GM12878 (cell line): ENCODE measurements at regions not wholly inside any gene's neighbourhood (a gene's known extent, or its start where the extent isn't known, plus 50 kb on each side); places are given as distances from the start of the nearest gene placed in this dataset.

ENCODE experiments used
- CHD4 ChIP-seq: fragments of 200-600 bp; sonication (generic); IDR thresholded peaks from 2 replicates; pipeline ENCODE4 v1.6.1; 2016; ENCODE audit warnings: mild to moderate bottlenecking
- EZH2 ChIP-seq: IDR thresholded peaks from 2 replicates; pipeline ENCODE4 v1.6.1; 2012; ENCODE audit warnings: low read depth, mild to moderate bottlenecking, control low read depth, inconsistent platforms, low read length, borderline replicate concordance; ENCODE audit not compliant: control insufficient read depth
- HDGF ChIP-seq: fragments of 450-650 bp; IDR thresholded peaks from 2 replicates; pipeline ENCODE4 v1.6.1; 2016; ENCODE audit warnings: antibody characterized with exemption
- TF ChIP-seq, protein P1 (sequence below), 3 experiments: IDR thresholded peaks in 2 of 3; conservative IDR thresholded peaks in 1 of 3; 2 replicates each; pipeline ENCODE4 v1.5.1; 2011; ENCODE audit warnings: low read depth in 3 of 3, low read length in 3 of 3, mild to moderate bottlenecking in 3 of 3, control low read depth in 2 of 3, moderate library complexity in 2 of 3, inconsistent platforms in 1 of 3, mixed read lengths in 1 of 3; ENCODE audit not compliant: control insufficient read depth in 2 of 3, insufficient read depth in 1 of 3; ENCODE audit errors: extremely low read depth in 1 of 3
- TF ChIP-seq, protein P2 (sequence below): IDR thresholded peaks from 2 replicates; pipeline ENCODE4 v1.6.1; 2012; ENCODE audit warnings: mild to moderate bottlenecking, low read depth, low read length

DNA sequence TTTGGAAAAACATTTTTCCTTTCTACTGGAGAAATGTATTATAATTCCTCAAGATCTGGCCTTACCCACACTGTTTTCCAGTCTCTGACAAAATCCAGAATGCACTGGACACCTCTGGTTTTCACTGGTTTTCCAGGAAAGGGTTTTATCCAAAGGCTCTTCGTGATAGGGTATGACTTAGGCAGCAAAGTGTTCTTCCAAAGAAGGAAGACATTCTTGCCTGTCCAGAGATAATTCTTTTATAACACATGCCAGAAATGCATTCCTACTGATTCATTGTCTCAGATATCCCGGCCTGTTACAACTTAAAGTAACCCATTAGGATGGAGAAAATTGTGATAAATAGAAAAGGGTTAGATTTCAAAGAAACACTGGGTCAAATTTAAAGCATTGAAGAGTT is 2343.1 kb downstream of the PCDH7 start:
- TF ChIP-seq, protein P1, sequence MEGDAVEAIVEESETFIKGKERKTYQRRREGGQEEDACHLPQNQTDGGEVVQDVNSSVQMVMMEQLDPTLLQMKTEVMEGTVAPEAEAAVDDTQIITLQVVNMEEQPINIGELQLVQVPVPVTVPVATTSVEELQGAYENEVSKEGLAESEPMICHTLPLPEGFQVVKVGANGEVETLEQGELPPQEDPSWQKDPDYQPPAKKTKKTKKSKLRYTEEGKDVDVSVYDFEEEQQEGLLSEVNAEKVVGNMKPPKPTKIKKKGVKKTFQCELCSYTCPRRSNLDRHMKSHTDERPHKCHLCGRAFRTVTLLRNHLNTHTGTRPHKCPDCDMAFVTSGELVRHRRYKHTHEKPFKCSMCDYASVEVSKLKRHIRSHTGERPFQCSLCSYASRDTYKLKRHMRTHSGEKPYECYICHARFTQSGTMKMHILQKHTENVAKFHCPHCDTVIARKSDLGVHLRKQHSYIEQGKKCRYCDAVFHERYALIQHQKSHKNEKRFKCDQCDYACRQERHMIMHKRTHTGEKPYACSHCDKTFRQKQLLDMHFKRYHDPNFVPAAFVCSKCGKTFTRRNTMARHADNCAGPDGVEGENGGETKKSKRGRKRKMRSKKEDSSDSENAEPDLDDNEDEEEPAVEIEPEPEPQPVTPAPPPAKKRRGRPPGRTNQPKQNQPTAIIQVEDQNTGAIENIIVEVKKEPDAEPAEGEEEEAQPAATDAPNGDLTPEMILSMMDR (IDR thresholded peaks at IDR 0.05 in 2 of 3, conservative IDR thresholded peaks at IDR 0.05 in 1 of 3; ENCODE audit: control insufficient read depth in 2 of 3, extremely low read depth in 1 of 3, insufficient read depth in 1 of 3, low read depth in 3 of 3, low read length in 3 of 3) = no peak
- TF ChIP-seq CHD4 (no peak), EZH2 (no peak), HDGF (no peak)
- TF ChIP-seq, protein P2, sequence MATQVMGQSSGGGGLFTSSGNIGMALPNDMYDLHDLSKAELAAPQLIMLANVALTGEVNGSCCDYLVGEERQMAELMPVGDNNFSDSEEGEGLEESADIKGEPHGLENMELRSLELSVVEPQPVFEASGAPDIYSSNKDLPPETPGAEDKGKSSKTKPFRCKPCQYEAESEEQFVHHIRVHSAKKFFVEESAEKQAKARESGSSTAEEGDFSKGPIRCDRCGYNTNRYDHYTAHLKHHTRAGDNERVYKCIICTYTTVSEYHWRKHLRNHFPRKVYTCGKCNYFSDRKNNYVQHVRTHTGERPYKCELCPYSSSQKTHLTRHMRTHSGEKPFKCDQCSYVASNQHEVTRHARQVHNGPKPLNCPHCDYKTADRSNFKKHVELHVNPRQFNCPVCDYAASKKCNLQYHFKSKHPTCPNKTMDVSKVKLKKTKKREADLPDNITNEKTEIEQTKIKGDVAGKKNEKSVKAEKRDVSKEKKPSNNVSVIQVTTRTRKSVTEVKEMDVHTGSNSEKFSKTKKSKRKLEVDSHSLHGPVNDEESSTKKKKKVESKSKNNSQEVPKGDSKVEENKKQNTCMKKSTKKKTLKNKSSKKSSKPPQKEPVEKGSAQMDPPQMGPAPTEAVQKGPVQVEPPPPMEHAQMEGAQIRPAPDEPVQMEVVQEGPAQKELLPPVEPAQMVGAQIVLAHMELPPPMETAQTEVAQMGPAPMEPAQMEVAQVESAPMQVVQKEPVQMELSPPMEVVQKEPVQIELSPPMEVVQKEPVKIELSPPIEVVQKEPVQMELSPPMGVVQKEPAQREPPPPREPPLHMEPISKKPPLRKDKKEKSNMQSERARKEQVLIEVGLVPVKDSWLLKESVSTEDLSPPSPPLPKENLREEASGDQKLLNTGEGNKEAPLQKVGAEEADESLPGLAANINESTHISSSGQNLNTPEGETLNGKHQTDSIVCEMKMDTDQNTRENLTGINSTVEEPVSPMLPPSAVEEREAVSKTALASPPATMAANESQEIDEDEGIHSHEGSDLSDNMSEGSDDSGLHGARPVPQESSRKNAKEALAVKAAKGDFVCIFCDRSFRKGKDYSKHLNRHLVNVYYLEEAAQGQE = no peak
